ENCODE measurements at regions not wholly inside any gene's neighbourhood (a gene's known extent, or its start where the extent isn't known, plus 50 kb on each side); places are given as distances from the start of the nearest gene placed in this dataset.

DNA sequence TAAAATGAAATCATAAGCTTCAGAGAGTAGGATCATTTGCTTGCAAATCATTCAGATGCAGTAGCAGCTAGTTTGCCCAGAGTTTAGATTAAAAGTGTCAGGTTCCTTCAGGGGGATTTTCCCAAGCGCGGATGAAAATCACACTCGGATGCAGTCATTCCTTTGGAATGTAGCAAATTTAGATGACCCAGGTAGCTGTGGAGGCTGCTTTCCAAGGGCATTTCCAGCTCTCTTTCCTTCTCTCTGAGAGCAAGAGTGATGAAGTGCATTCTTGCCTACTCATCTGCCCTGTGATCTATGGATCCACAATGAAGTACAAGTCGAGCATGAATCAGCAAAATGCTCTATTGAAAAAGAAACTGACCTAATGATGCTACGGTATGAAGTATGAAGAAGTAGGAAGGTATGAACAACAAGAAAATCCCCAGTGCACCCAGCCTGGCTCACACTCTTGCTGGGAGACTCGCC, 200.2 kb downstream of the PLK2 start:
- intact Hi-C loops (cut with micrococcal nuclease; ENCODE audit: unreplicated experiment): loop anchor here (10.0 kb wide), 1 partner anchor 195 kb away; no protein-coding TSS in a partner anchor

DNA sequence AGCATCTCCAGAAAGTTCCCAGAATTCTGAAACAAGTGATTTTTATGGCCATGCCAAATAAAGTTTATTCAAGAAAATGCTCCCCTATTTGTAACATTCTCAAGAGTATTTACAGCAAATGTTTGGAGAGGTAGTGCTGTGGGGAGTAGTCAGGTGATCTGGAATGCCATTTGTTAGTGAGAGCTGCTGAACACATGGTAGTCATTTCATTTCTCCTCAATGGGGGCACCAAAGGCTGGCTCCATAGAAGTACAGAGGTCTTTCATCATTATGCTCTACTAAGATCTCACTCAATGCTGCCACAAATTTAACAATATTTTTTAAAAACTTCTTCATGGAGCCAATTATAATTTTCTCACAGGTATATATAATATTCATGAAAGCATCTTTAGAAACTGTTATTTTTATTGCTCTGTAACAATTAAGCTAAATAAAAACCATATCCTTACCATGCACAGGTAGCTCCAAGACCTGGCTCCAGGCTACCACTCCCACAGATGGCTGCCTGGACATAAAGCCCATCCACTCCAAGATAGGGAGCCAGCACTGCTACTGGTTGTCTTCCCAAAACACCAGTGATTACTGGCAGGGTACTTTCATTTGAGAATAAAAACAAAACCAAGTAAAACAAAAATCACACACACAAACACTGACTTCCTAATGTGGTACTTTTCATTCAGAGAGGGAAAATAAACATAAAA, 200.8 kb downstream of the PLK2 start:
- Histone ChIP-seq H3K27me3 (ENCODE audit: control insufficient read depth, insufficient read depth, low read length) (no peaks in the 10 kb centered on the region), H3K36me3 (ENCODE audit: control insufficient read depth, insufficient read depth, low read length) (no peaks in the 10 kb centered on the region), H3K9me3 (ENCODE audit: control insufficient read depth, insufficient read depth, low read depth, low read length) (no peaks in the 10 kb centered on the region), H3K27ac (ENCODE audit: low read length) (peak overlapping the region; percentile 94), H3K4me1 (ENCODE audit: control insufficient read depth, insufficient read depth, low read length) (peaks cover 18% of the 10 kb centered on the region), H3K4me3 (ENCODE audit: low read depth in 2 of 2, low read length in 2 of 2) (peak overlapping the region in 1 of 2 experiments; percentile 38; a peak in 3 of 4 replicates)
- DNase-seq (ENCODE audit: low read depth, low spot score) (no peak), ATAC-seq (peak; percentile 81)
- BruUV-seq (replicated peaks): TSS peak; percentile 96
- TF ChIP-seq, protein P1, sequence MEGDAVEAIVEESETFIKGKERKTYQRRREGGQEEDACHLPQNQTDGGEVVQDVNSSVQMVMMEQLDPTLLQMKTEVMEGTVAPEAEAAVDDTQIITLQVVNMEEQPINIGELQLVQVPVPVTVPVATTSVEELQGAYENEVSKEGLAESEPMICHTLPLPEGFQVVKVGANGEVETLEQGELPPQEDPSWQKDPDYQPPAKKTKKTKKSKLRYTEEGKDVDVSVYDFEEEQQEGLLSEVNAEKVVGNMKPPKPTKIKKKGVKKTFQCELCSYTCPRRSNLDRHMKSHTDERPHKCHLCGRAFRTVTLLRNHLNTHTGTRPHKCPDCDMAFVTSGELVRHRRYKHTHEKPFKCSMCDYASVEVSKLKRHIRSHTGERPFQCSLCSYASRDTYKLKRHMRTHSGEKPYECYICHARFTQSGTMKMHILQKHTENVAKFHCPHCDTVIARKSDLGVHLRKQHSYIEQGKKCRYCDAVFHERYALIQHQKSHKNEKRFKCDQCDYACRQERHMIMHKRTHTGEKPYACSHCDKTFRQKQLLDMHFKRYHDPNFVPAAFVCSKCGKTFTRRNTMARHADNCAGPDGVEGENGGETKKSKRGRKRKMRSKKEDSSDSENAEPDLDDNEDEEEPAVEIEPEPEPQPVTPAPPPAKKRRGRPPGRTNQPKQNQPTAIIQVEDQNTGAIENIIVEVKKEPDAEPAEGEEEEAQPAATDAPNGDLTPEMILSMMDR (IDR thresholded peaks at IDR 0.05): no peak
- TF ChIP-seq SIN3A (IDR thresholded peaks at IDR 0.05; ENCODE audit: borderline replicate concordance, insufficient read depth, low read depth, low read length) (no peak), POLR2AphosphoS5 (IDR thresholded peaks at IDR 0.05; ENCODE audit: low read depth, low read length) (no peak), TCF7L2 (IDR thresholded peaks at IDR 0.05; ENCODE audit: low read depth, low read length) (no peak)
- TF ChIP-seq, protein P2, sequence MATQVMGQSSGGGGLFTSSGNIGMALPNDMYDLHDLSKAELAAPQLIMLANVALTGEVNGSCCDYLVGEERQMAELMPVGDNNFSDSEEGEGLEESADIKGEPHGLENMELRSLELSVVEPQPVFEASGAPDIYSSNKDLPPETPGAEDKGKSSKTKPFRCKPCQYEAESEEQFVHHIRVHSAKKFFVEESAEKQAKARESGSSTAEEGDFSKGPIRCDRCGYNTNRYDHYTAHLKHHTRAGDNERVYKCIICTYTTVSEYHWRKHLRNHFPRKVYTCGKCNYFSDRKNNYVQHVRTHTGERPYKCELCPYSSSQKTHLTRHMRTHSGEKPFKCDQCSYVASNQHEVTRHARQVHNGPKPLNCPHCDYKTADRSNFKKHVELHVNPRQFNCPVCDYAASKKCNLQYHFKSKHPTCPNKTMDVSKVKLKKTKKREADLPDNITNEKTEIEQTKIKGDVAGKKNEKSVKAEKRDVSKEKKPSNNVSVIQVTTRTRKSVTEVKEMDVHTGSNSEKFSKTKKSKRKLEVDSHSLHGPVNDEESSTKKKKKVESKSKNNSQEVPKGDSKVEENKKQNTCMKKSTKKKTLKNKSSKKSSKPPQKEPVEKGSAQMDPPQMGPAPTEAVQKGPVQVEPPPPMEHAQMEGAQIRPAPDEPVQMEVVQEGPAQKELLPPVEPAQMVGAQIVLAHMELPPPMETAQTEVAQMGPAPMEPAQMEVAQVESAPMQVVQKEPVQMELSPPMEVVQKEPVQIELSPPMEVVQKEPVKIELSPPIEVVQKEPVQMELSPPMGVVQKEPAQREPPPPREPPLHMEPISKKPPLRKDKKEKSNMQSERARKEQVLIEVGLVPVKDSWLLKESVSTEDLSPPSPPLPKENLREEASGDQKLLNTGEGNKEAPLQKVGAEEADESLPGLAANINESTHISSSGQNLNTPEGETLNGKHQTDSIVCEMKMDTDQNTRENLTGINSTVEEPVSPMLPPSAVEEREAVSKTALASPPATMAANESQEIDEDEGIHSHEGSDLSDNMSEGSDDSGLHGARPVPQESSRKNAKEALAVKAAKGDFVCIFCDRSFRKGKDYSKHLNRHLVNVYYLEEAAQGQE (IDR thresholded peaks at IDR 0.05; ENCODE audit: insufficient read depth in 1 of 2, low read depth in 2 of 2, low read length in 1 of 2): no peak
- intact Hi-C loops (cut with micrococcal nuclease; ENCODE audit: unreplicated experiment) (no loop called here), in situ Hi-C loops (cut with HindIII; ENCODE audit: low pct_unique_long_range_greater_than_20kb, low sequenced_read_pairs) (no loop called here)
- POLR2A ChIA-PET: interaction anchor here (0.6 kb wide), 1 partner anchor 133 kb away, joined by 3 read pairs; no protein-coding TSS in a partner anchor
- CTCF ChIA-PET: interaction anchor here (0.5 kb wide), 1 partner anchor 104 kb away, joined by 4 read pairs; no protein-coding TSS in a partner anchor

More for the DNA sequence above, 200.2 kb downstream of the PLK2 start:
- no peaks in the 10 kb centered on the region for H3K9me3 ChIP-seq (ENCODE audit: control insufficient read depth, insufficient read depth, low read depth, low read length)
- BruUV-seq (replicated peaks): no TSS peak
- DNase-seq (ENCODE audit: low read depth, low spot score): peak; percentile 76
- ATAC-seq: peak; percentile 96
- POLR2A ChIA-PET: interaction anchor here (0.6 kb wide), 1 partner anchor 133 kb away, joined by 3 read pairs; no protein-coding TSS in a partner anchor
- H3K27ac ChIP-seq (ENCODE audit: low read length): peak overlapping the region; percentile 94
- in situ Hi-C loops (cut with HindIII; ENCODE audit: low pct_unique_long_range_greater_than_20kb, low sequenced_read_pairs): no loop called here
- no peaks in the 10 kb centered on the region for H3K27me3 ChIP-seq (ENCODE audit: control insufficient read depth, insufficient read depth, low read length)
- CTCF ChIA-PET: interaction anchor here (0.5 kb wide), 1 partner anchor 104 kb away, joined by 4 read pairs; no protein-coding TSS in a partner anchor
- TF ChIP-seq SIN3A (IDR thresholded peaks at IDR 0.05; ENCODE audit: borderline replicate concordance, insufficient read depth, low read depth, low read length) (no peak), POLR2AphosphoS5 (IDR thresholded peaks at IDR 0.05; ENCODE audit: low read depth, low read length) (0 out of 2 replicates have a peak, but pooled peaks have one; percentile 46), TCF7L2 (IDR thresholded peaks at IDR 0.05; ENCODE audit: low read depth, low read length) (peak; percentile 53; the same call in 1 of the 2 replicates)
- TF ChIP-seq, protein P1 (IDR thresholded peaks at IDR 0.05): no peak
- no peaks in the 10 kb centered on the region for H3K36me3 ChIP-seq (ENCODE audit: control insufficient read depth, insufficient read depth, low read length)
- peak overlapping the region; percentile 11 to 38; a peak in 3 of 4 replicates for H3K4me3 ChIP-seq (ENCODE audit: low read depth in 2 of 2, low read length in 2 of 2)
- peaks cover 18% of the 10 kb centered on the region for H3K4me1 ChIP-seq (ENCODE audit: control insufficient read depth, insufficient read depth, low read length)

All from Panc1 (cell line).